ENCODE measurements at regions not wholly inside any gene's neighbourhood (a gene's known extent, or its start where the extent isn't known, plus 50 kb on each side); places are given as distances from the start of the nearest gene placed in this dataset.

DNA sequence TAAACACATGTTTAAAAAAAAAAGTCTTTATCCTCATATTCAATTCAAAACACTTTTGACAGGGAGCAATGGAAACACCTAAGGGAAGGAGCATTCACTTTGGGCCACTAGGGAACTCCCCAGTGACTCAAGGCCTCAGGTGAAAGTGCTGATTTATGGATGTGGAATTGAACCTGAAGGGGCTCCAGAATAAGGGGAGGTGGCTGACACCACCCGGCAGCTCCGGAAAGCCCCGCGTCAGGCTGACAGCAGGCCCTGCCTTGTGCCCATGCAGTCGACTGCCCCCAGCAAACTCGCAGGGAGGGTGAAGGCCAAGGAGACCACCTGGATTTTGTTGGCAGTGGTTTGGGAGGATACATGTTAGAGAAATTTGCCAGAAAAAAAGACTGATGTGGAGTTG lies 275.3 kb upstream of the NCKAP5 start:
- TF ChIP-seq, protein P1, sequence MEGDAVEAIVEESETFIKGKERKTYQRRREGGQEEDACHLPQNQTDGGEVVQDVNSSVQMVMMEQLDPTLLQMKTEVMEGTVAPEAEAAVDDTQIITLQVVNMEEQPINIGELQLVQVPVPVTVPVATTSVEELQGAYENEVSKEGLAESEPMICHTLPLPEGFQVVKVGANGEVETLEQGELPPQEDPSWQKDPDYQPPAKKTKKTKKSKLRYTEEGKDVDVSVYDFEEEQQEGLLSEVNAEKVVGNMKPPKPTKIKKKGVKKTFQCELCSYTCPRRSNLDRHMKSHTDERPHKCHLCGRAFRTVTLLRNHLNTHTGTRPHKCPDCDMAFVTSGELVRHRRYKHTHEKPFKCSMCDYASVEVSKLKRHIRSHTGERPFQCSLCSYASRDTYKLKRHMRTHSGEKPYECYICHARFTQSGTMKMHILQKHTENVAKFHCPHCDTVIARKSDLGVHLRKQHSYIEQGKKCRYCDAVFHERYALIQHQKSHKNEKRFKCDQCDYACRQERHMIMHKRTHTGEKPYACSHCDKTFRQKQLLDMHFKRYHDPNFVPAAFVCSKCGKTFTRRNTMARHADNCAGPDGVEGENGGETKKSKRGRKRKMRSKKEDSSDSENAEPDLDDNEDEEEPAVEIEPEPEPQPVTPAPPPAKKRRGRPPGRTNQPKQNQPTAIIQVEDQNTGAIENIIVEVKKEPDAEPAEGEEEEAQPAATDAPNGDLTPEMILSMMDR (IDR thresholded peaks at IDR 0.05; ENCODE audit: extremely low read depth, low read depth, low read length), result no peak
- H4K20me1 ChIP-seq (ENCODE audit: insufficient read depth, low read length), result no peaks in the 10 kb centered on the region

DNA sequence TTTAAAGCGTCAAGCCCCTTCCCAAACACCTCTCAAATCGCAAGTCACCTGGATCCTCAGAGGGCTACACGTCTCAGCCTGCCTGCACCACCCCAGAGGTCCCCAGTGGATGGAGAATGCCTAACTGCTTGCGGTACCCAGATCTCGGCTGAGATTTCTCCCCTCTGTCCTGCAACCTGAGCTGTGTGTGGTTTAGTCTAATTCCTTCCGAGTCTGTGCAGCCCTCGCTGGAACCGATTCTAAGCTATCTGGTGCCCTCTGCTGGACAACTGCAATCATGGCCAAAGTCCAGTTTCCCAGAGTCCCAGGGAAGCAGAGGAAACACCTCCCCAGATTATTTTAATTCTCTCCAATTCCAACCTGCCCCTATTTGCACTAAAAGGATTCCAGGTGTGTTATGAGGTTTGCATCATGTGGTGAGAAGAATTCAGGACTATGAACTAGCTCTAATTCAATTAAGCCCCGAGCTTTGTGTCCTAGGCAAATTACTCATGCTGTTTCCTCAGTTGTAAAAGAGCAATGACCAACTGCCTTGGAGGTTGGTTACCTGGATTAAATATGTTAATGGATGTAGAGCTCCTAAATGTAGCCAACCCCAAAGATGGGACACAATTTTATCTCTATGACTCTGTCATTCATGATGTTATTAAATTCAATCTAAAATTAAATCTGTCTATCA lies 276.1 kb upstream of the NCKAP5 start:
- Histone ChIP-seq H2AFZ (ENCODE audit: low read length) (no peak overlapping the region), H3K79me2 (ENCODE audit: insufficient read depth, low read length) (no peaks in the 10 kb centered on the region), H3K27me3 (ENCODE audit: insufficient read depth, low read length) (no peaks in the 10 kb centered on the region), H3K9me3 (ENCODE audit: low read depth, low read length) (no peaks in the 10 kb centered on the region), H3K27ac (ENCODE audit: low read depth, low read length) (peak overlapping the region; percentile 1), H3K4me3 (ENCODE audit: insufficient read depth, low read length) (no peak overlapping the region), H3K36me3 (ENCODE audit: insufficient read depth, low read length) (no peaks in the 10 kb centered on the region), H3K4me1 (ENCODE audit: insufficient read depth, low read length) (peaks cover 27% of the 10 kb centered on the region), H4K20me1 (ENCODE audit: insufficient read depth, low read length) (no peaks in the 10 kb centered on the region), H3K4me2 (ENCODE audit: insufficient read depth, low read length) (no peak overlapping the region)
- TF ChIP-seq, protein P1 (IDR thresholded peaks at IDR 0.05; ENCODE audit: extremely low read depth, low read depth, low read length), result peak; percentile 93
- DNase-seq (ENCODE audit: insufficient read length, low spot score, missing footprints), result peak; percentile 80

More for the DNA sequence above, 275.3 kb upstream of the NCKAP5 start:
- H3K27me3 ChIP-seq (ENCODE audit: insufficient read depth, low read length), result no peaks in the 10 kb centered on the region
- H3K9me3 ChIP-seq (ENCODE audit: low read depth, low read length), result no peaks in the 10 kb centered on the region
- DNase-seq (ENCODE audit: insufficient read length, low spot score, missing footprints), result no peak
- H3K4me3 ChIP-seq (ENCODE audit: insufficient read depth, low read length), result no peak overlapping the region
- H3K79me2 ChIP-seq (ENCODE audit: insufficient read depth, low read length), result no peaks in the 10 kb centered on the region
- peak overlapping the region; percentile 1 for H3K27ac ChIP-seq (ENCODE audit: low read depth, low read length)
- H3K4me1 ChIP-seq (ENCODE audit: insufficient read depth, low read length), result peaks cover 27% of the 10 kb centered on the region
- no peak overlapping the region for H3K4me2 ChIP-seq (ENCODE audit: insufficient read depth, low read length)
- H2AFZ ChIP-seq (ENCODE audit: low read length), result no peak overlapping the region
- no peaks in the 10 kb centered on the region for H3K36me3 ChIP-seq (ENCODE audit: insufficient read depth, low read length)

DNA sequence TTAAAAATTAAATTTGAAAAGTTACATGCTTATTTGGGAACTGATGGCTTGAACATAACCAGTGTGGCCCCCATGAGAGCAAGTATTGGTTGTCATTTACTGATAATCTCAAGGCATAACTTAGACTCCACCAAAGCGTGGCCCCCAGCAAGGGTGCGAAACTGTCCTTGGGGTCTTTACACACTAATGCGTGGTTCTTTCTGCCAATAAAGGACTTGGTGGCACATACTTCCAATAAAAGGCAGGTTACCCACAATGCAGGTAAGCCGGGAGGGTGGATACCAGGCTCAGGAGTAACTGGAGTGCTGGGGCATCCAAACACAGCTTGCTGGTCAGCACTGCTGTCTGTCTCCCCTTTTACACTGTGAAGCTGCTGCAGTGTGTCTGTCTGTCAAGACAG lies 278.2 kb upstream of the NCKAP5 start:
- Histone ChIP-seq H3K79me2 (ENCODE audit: insufficient read depth, low read length) (no peaks in the 10 kb centered on the region), H4K20me1 (ENCODE audit: insufficient read depth, low read length) (no peaks in the 10 kb centered on the region), H3K27ac (ENCODE audit: low read depth, low read length) (no peak overlapping the region), H2AFZ (ENCODE audit: low read length) (peak overlapping the region; percentile 32), H3K4me2 (ENCODE audit: insufficient read depth, low read length) (no peak overlapping the region), H3K4me1 (ENCODE audit: insufficient read depth, low read length) (peaks cover 19% of the 10 kb centered on the region), H3K9me3 (ENCODE audit: low read depth, low read length) (no peaks in the 10 kb centered on the region), H3K4me3 (ENCODE audit: insufficient read depth, low read length) (no peak overlapping the region), H3K36me3 (ENCODE audit: insufficient read depth, low read length) (no peaks in the 10 kb centered on the region), H3K27me3 (ENCODE audit: insufficient read depth, low read length) (no peaks in the 10 kb centered on the region)
- DNase-seq (ENCODE audit: insufficient read length, low spot score, missing footprints), result no peak
- TF ChIP-seq, protein P1 (IDR thresholded peaks at IDR 0.05; ENCODE audit: extremely low read depth, low read depth, low read length), result no peak

DNA sequence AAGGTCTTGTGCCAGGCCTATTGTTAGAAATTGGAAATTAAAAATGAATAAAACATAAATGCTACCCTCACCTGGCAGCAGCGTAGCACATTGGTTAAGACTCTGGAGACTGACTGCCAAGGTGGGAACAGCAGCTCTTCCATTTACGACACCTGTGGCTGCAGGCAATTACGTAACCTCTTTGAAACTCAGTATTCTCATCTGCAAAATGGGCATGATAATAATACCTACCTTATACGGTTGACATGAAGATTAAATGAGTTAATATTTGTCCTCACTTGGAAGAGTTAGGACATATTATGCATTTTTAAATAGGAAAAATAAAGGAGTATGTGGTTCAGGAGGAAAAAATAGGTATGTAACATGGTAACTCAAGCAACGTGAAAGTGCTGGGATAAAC lies 279.3 kb upstream of the NCKAP5 start:
- H3K79me2 ChIP-seq (ENCODE audit: insufficient read depth, low read length), result no peaks in the 10 kb centered on the region
- DNase-seq (ENCODE audit: insufficient read length, low spot score, missing footprints), result no peak
- no peak overlapping the region for H3K27ac ChIP-seq (ENCODE audit: low read depth, low read length)
- H3K9me3 ChIP-seq (ENCODE audit: low read depth, low read length), result no peaks in the 10 kb centered on the region
- no peaks in the 10 kb centered on the region for H3K36me3 ChIP-seq (ENCODE audit: insufficient read depth, low read length)
- H3K4me2 ChIP-seq (ENCODE audit: insufficient read depth, low read length), result no peak overlapping the region
- TF ChIP-seq, protein P1 (IDR thresholded peaks at IDR 0.05; ENCODE audit: extremely low read depth, low read depth, low read length), result no peak
- no peak overlapping the region for H3K4me3 ChIP-seq (ENCODE audit: insufficient read depth, low read length)
- H3K4me1 ChIP-seq (ENCODE audit: insufficient read depth, low read length), result peaks cover 11% of the 10 kb centered on the region
- H2AFZ ChIP-seq (ENCODE audit: low read length), result no peak overlapping the region
- H4K20me1 ChIP-seq (ENCODE audit: insufficient read depth, low read length), result no peaks in the 10 kb centered on the region
- no peaks in the 10 kb centered on the region for H3K27me3 ChIP-seq (ENCODE audit: insufficient read depth, low read length)
